ENCODE measurements at regions not wholly inside any gene's neighbourhood (a gene's known extent, or its start where the extent isn't known, plus 50 kb on each side); places are given as distances from the start of the nearest gene placed in this dataset.

DNA sequence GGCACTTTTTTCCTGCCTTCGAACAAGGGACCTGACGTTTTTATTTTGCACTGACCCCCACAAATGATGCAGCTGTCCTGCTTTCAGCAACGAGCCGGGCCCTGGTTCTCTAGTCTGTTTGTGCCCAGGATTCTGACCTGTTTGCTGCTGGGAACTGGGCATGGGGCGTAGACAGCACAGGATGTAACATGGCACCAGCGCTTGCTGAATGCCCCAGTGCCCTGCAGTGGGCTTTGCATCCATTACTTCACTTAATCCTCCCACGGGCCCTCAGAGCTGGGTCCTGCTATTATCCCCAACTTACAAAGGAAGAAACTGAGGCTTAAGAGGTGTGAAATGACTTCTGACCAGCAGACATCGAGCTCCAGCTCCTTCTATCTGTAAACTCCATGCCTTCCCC, 80.4 kb upstream of the PMEPA1 start:
- dilution Hi-C loops (cut with MboI; ENCODE audit: extremely low pct_ligation_motif_present, low sequenced_read_pairs) (no loop called here), intact Hi-C loops (cut with micrococcal nuclease) (no loop called here)
- DNase-seq (ENCODE audit: low read depth, low spot score) (no peak), FAIRE-seq (no peak)
- no peak overlapping the region for H3K9ac ChIP-seq (replicated peaks; ENCODE audit: extremely low read depth, insufficient read depth, low read length)
- ChIA-PET CTCF (no interaction called here), POLR2A (no interaction called here)
- H2AFZ ChIP-seq (ENCODE audit: low read depth, low read length), result no peak overlapping the region
- H3K79me2 ChIP-seq (ENCODE audit: control insufficient read depth, insufficient read depth, low read length), result no peaks in the 10 kb centered on the region
- BruUV-seq (replicated peaks), result no TSS peak
- no peaks in the 10 kb centered on the region for H3K27me3 ChIP-seq (ENCODE audit: control insufficient read depth in 2 of 2, insufficient read depth in 2 of 2, low read length in 2 of 2)
- H3K36me3 ChIP-seq (ENCODE audit: control insufficient read depth in 2 of 2, extremely low read depth in 1 of 2, insufficient read depth in 2 of 2, low read length in 2 of 2), result no peaks in the 10 kb centered on the region
- H3K9me1 ChIP-seq (replicated peaks; ENCODE audit: control insufficient read depth, extremely low read depth, insufficient read depth, low read length), result no peaks in the 10 kb centered on the region
- no peaks in the 10 kb centered on the region for H3K9me3 ChIP-seq (replicated peaks; ENCODE audit: control insufficient read depth, insufficient read depth, low read length)
- no peaks in the 10 kb centered on the region for H3K4me1 ChIP-seq (ENCODE audit: control insufficient read depth, extremely low read depth, insufficient read depth, low read length)
- TF ChIP-seq, protein P1, sequence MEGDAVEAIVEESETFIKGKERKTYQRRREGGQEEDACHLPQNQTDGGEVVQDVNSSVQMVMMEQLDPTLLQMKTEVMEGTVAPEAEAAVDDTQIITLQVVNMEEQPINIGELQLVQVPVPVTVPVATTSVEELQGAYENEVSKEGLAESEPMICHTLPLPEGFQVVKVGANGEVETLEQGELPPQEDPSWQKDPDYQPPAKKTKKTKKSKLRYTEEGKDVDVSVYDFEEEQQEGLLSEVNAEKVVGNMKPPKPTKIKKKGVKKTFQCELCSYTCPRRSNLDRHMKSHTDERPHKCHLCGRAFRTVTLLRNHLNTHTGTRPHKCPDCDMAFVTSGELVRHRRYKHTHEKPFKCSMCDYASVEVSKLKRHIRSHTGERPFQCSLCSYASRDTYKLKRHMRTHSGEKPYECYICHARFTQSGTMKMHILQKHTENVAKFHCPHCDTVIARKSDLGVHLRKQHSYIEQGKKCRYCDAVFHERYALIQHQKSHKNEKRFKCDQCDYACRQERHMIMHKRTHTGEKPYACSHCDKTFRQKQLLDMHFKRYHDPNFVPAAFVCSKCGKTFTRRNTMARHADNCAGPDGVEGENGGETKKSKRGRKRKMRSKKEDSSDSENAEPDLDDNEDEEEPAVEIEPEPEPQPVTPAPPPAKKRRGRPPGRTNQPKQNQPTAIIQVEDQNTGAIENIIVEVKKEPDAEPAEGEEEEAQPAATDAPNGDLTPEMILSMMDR (IDR thresholded peaks at IDR 0.05; ENCODE audit: extremely low read depth in 1 of 2, insufficient read depth in 1 of 2, low read depth in 1 of 2, low read length in 2 of 2), result no peak
- TF ChIP-seq, protein P2, sequence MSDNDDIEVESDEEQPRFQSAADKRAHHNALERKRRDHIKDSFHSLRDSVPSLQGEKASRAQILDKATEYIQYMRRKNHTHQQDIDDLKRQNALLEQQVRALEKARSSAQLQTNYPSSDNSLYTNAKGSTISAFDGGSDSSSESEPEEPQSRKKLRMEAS (IDR thresholded peaks at IDR 0.05; ENCODE audit: insufficient read depth, insufficient read length), result no peak
- TF ChIP-seq FOS (IDR thresholded peaks at IDR 0.05; ENCODE audit: borderline replicate concordance, insufficient read depth, low read length), result no peak
- no peak overlapping the region for H3K27ac ChIP-seq (ENCODE audit: insufficient read depth, low read depth, low read length)
- H4K20me1 ChIP-seq (replicated peaks; ENCODE audit: control insufficient read depth, extremely low read depth, insufficient read depth, low read length), result no peaks in the 10 kb centered on the region
- no peak overlapping the region for H3K4me2 ChIP-seq (ENCODE audit: insufficient read depth, low read length)
- no peak overlapping the region for H3K4me3 ChIP-seq (replicated peaks in 1 of 3; ENCODE audit: insufficient read depth in 1 of 3, low read depth in 1 of 3, low read length in 3 of 3)

DNA sequence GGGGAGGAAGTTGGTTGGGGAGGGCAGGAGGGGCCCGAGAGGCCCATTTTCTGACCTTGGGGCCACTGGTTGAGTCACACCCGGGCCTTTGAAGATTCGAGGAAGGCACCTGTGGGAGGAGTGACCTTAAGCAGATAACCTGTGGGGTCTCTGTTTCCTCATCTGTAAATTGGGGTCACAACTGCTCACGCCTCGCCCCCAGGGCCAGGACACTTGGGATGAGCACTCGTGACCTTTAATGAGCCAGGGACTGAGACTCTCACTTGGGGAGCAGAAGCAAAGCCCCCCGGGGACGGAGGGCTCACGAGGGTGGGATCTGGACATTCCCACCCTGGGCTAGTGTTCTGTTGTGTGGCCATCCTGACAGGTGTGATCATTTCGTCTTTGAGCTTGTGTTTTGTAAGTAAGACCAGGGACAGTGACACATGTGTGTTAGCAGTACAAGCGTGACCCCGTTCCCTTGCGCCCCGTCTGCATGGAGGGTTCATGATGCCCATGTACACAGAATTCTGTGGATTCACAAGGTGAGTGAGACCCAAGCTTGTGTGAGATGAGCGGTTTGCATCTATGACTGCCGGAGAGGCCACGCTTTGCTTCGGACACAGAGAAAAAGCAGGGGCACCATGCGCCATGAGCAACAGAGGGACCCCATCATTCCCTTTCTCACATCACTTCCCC, 79.3 kb upstream of the PMEPA1 start:
- intact Hi-C loops (cut with micrococcal nuclease) (no loop called here), dilution Hi-C loops (cut with MboI; ENCODE audit: extremely low pct_ligation_motif_present, low sequenced_read_pairs) (no loop called here)
- Histone ChIP-seq H3K4me1 (ENCODE audit: control insufficient read depth, extremely low read depth, insufficient read depth, low read length) (no peaks in the 10 kb centered on the region), H3K9me3 (replicated peaks; ENCODE audit: control insufficient read depth, insufficient read depth, low read length) (no peaks in the 10 kb centered on the region), H4K20me1 (replicated peaks; ENCODE audit: control insufficient read depth, extremely low read depth, insufficient read depth, low read length) (no peaks in the 10 kb centered on the region), H3K9ac (replicated peaks; ENCODE audit: extremely low read depth, insufficient read depth, low read length) (no peak overlapping the region), H3K27me3 (ENCODE audit: control insufficient read depth in 2 of 2, insufficient read depth in 2 of 2, low read length in 2 of 2) (no peaks in the 10 kb centered on the region), H3K36me3 (ENCODE audit: control insufficient read depth in 2 of 2, extremely low read depth in 1 of 2, insufficient read depth in 2 of 2, low read length in 2 of 2) (no peaks in the 10 kb centered on the region), H3K4me2 (ENCODE audit: insufficient read depth, low read length) (no peak overlapping the region), H3K79me2 (ENCODE audit: control insufficient read depth, insufficient read depth, low read length) (no peaks in the 10 kb centered on the region), H2AFZ (ENCODE audit: low read depth, low read length) (no peak overlapping the region), H3K4me3 (replicated peaks in 1 of 3; ENCODE audit: insufficient read depth in 1 of 3, low read depth in 1 of 3, low read length in 3 of 3) (no peak overlapping the region), H3K9me1 (replicated peaks; ENCODE audit: control insufficient read depth, extremely low read depth, insufficient read depth, low read length) (no peaks in the 10 kb centered on the region), H3K27ac (ENCODE audit: insufficient read depth, low read depth, low read length) (no peak overlapping the region)
- no peak for TF ChIP-seq MYC (IDR thresholded peaks at IDR 0.05; ENCODE audit: low read depth, low read length)
- no peak for TF ChIP-seq EZH2 (IDR thresholded peaks at IDR 0.05; ENCODE audit: borderline replicate concordance, low read depth, low read length, severe bottlenecking)
- TF ChIP-seq POLR2AphosphoS5 (IDR thresholded peaks at IDR 0.05; ENCODE audit: insufficient read depth, low read depth, low read length), result no peak
- TF ChIP-seq GATA2 (IDR thresholded peaks at IDR 0.05; ENCODE audit: insufficient read depth, insufficient read length, low read depth, low read length), result no peak
- no peak for TF ChIP-seq JUN (IDR thresholded peaks at IDR 0.05; ENCODE audit: borderline replicate concordance, insufficient read depth, insufficient read length, low read depth)
- no peak for TF ChIP-seq POLR2A (IDR thresholded peaks at IDR 0.05; ENCODE audit: low read depth, low read length)
- TF ChIP-seq, protein P2 (IDR thresholded peaks at IDR 0.05; ENCODE audit: insufficient read depth, insufficient read length), result no peak
- TF ChIP-seq, protein P1 (IDR thresholded peaks at IDR 0.05; ENCODE audit: extremely low read depth in 1 of 2, insufficient read depth in 1 of 2, low read depth in 1 of 2, low read length in 2 of 2), result no peak
- no peak for TF ChIP-seq FOS (IDR thresholded peaks at IDR 0.05; ENCODE audit: borderline replicate concordance, insufficient read depth, low read length)
- no TSS peak for BruUV-seq (replicated peaks)
- DNase-seq (ENCODE audit: low read depth, low spot score) (no peak), FAIRE-seq (no peak)
- CTCF ChIA-PET, result no interaction called here
- POLR2A ChIA-PET, result no interaction called here
